Upper lobe of left lung (tissue), 6 donors: ENCODE measurements at regions not wholly inside any gene's neighbourhood (a gene's known extent, or its start where the extent isn't known, plus 50 kb on each side); places are given as distances from the start of the nearest gene placed in this dataset.

Source experiments
- ATAC-seq, 2 donors: fragments of 200-7000 bp; cut with Tn5 transposase; one replicate each; pipeline ENCODE4 v1.9.1; 2022; ENCODE audit warnings: mild to moderate bottlenecking in 2 of 2, moderate library complexity in 2 of 2; ENCODE audit not compliant: low FRiP score in 2 of 2
- DNase-seq, 2 donors: peaks; one replicate each; pipeline ENCODE4 v3.0.0-alpha.2; 2019 to 2020
- H3K27ac ChIP-seq, 4 donors: fragments of 200-600 bp; sonication (generic); one replicate each; pipeline ENCODE4 v1.5.1; 2016 to 2019
- H3K27me3 ChIP-seq, 4 donors: fragments of 200-600 bp; sonication (generic); one replicate each; pipeline ENCODE4 v1.5.1; 2017 to 2019
- H3K36me3 ChIP-seq, 4 donors: fragments of 200-600 bp; sonication (generic); one replicate each; pipeline ENCODE4 v1.5.1; 2016 to 2019
- H3K4me1 ChIP-seq, 4 donors: fragments of 200-600 bp; sonication (generic); one replicate each; pipeline ENCODE4 v1.5.1; 2018 to 2019
- H3K4me3 ChIP-seq, 4 donors: fragments of 200-600 bp; sonication (generic); one replicate each; pipeline ENCODE4 v1.5.1; 2017 to 2019; ENCODE audit warnings: mild to moderate bottlenecking in 2 of 4, moderate library complexity in 1 of 4
- H3K9me3 ChIP-seq, 4 donors: fragments of 200-600 bp; sonication (generic); one replicate each; pipeline ENCODE4 v1.5.1; 2018 to 2019
- CTCF ChIP-seq, 6 experiments: fragments of 450-650 bp in 4 of 6; fragments of 200-600 bp in 2 of 6; sonication (generic) in 2 of 6; IDR thresholded peaks; one replicate each; pipeline ENCODE4 v1.5.1; 2016 to 2019; ENCODE audit warnings: antibody characterized with exemption in 6 of 6
- EP300 ChIP-seq, 4 donors: sonication (generic); formaldehyde crosslinking; IDR thresholded peaks; one replicate each; pipeline ENCODE4 v1.5.1; 2017; ENCODE audit warnings: antibody characterized with exemption in 4 of 4, control low read depth in 2 of 4
- POLR2A ChIP-seq, 4 donors: fragments of 450-650 bp; IDR thresholded peaks; one replicate each; pipeline ENCODE4 v1.5.1; 2016 to 2017; ENCODE audit warnings: antibody characterized with exemption in 4 of 4, mild to moderate bottlenecking in 2 of 4
- POLR2AphosphoS5 ChIP-seq, 2 donors: sonication (generic); formaldehyde crosslinking; IDR thresholded peaks; one replicate each; pipeline ENCODE4 v1.5.1; 2017; ENCODE audit warnings: antibody characterized with exemption in 2 of 2
- WGBS, 2 donors: methylation state at CpG; one replicate each; pipeline ENCODE4 v1.1.5; 2017 to 2018; 5-methylcytosine and 5-hydroxymethylcytosine counted together
- donor health status: DM: no; HTN: no; CAD: no; lungs with moderate emphysema.
- donor health status: DM: no; HTN: yes; CAD: no; lungs with severe emphysema.

- Histone ChIP-seq H3K9me3 (no peaks in the 10 kb centered on the region), H3K27ac (peak overlapping the region in 3 of 4 donors; percentile 17 to 44 (median 30)), H3K27me3 (no peaks in the 10 kb centered on the region), H3K4me3 (no peak overlapping the region), H3K36me3 (no peaks in the 10 kb centered on the region), H3K4me1 (no peaks in the 10 kb centered on the region)
- DNase-seq (no peak), ATAC-seq (peak in 1 of 2 donors; percentile 73)
- no peak for TF ChIP-seq CTCF (IDR thresholded peaks at IDR 0.05)
- TF ChIP-seq POLR2AphosphoS5 (IDR thresholded peaks at IDR 0.05), result no peak
- TF ChIP-seq POLR2A (IDR thresholded peaks at IDR 0.05), result no peak
- no peak for TF ChIP-seq EP300 (IDR thresholded peaks at IDR 0.05)
- 50 to 57% methylated on average over 2 of the region's 2 CpGs for WGBS, 2 donors
These were observed 505.0 kb upstream of the ID2 start for GRCh38 chr2:8176887-8177286.

- TF ChIP-seq POLR2AphosphoS5 (IDR thresholded peaks at IDR 0.05) (no peak), CTCF (IDR thresholded peaks at IDR 0.05) (no peak), POLR2A (IDR thresholded peaks at IDR 0.05) (no peak), EP300 (IDR thresholded peaks at IDR 0.05) (no peak)
- ATAC-seq (peak in 1 of 2 donors; percentile 53), DNase-seq (no peak)
- Histone ChIP-seq H3K9me3 (no peaks in the 10 kb centered on the region), H3K36me3 (no peaks in the 10 kb centered on the region), H3K4me3 (no peak overlapping the region), H3K4me1 (no peaks in the 10 kb centered on the region), H3K27me3 (no peaks in the 10 kb centered on the region), H3K27ac (peak overlapping the region in 2 of 4 donors; percentile 17 to 44)
- WGBS, 2 donors, result 74 to 76% methylated on average over 2 of the region's 2 CpGs
These were observed 504.3 kb upstream of the ID2 start for GRCh38 chr2:8177566-8177965.

GRCh38 chr2:8178911-8179310 is 502.9 kb upstream of the ID2 start:
- WGBS, 2 donors, result 86 to 95% methylated on average over 7 of the region's 7 CpGs
- H3K9me3 ChIP-seq, result no peaks in the 10 kb centered on the region
- no peak for TF ChIP-seq POLR2AphosphoS5 (IDR thresholded peaks at IDR 0.05)
- TF ChIP-seq EP300 (IDR thresholded peaks at IDR 0.05), result no peak
- no peak for TF ChIP-seq POLR2A (IDR thresholded peaks at IDR 0.05)
- no peak for TF ChIP-seq CTCF (IDR thresholded peaks at IDR 0.05)
- no peaks in the 10 kb centered on the region for H3K36me3 ChIP-seq
- DNase-seq (no peak), ATAC-seq (no peak)
- H3K4me1 ChIP-seq, result no peaks in the 10 kb centered on the region
- H3K27me3 ChIP-seq, result no peaks in the 10 kb centered on the region
- H3K4me3 ChIP-seq, result no peak overlapping the region
- no peak overlapping the region for H3K27ac ChIP-seq

GRCh38 chr2:8189316-8189715 is 492.5 kb upstream of the ID2 start:
- WGBS, 2 donors, result 84 to 87% methylated on average over 6 of the region's 6 CpGs

More at GRCh38 chr2:8189316-8189715, 492.5 kb upstream of the ID2 start:
- ATAC-seq (no peak), DNase-seq (peak in 1 of 2 donors; percentile 2)
- Histone ChIP-seq H3K27ac (no peak overlapping the region), H3K9me3 (no peaks in the 10 kb centered on the region), H3K36me3 (no peaks in the 10 kb centered on the region), H3K4me1 (no peaks in the 10 kb centered on the region), H3K27me3 (no peaks in the 10 kb centered on the region), H3K4me3 (no peak overlapping the region)
- TF ChIP-seq CTCF (IDR thresholded peaks at IDR 0.05), result no peak
- no peak for TF ChIP-seq POLR2AphosphoS5 (IDR thresholded peaks at IDR 0.05)
- no peak for TF ChIP-seq POLR2A (IDR thresholded peaks at IDR 0.05)
- no peak for TF ChIP-seq EP300 (IDR thresholded peaks at IDR 0.05)
